ENCODE measurements at regions not wholly inside any gene's neighbourhood (a gene's known extent, or its start where the extent isn't known, plus 50 kb on each side); places are given as distances from the start of the nearest gene placed in this dataset.

DNA sequence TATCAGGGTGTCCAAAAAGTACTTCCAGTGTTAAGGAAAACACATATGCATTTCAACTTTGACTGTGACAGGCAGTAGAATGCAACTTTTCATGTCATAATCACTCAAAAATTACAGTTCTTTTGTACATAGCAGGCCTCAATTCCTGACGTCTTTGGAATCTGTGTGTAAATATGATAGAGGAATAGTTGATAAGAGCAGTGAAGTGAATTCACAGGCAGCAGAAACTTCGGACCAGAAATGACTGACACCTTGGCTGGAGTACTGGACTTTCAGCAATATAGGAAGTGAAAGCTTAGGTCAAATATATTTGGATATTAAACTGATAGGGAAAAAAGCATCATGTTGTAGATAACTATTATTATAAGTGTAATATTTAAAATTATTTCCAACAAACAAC is 1741.2 kb upstream of the PCDH20 start:
- TF ChIP-seq, protein P1, sequence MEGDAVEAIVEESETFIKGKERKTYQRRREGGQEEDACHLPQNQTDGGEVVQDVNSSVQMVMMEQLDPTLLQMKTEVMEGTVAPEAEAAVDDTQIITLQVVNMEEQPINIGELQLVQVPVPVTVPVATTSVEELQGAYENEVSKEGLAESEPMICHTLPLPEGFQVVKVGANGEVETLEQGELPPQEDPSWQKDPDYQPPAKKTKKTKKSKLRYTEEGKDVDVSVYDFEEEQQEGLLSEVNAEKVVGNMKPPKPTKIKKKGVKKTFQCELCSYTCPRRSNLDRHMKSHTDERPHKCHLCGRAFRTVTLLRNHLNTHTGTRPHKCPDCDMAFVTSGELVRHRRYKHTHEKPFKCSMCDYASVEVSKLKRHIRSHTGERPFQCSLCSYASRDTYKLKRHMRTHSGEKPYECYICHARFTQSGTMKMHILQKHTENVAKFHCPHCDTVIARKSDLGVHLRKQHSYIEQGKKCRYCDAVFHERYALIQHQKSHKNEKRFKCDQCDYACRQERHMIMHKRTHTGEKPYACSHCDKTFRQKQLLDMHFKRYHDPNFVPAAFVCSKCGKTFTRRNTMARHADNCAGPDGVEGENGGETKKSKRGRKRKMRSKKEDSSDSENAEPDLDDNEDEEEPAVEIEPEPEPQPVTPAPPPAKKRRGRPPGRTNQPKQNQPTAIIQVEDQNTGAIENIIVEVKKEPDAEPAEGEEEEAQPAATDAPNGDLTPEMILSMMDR (IDR thresholded peaks at IDR 0.05): no peak
- no peak for TF ChIP-seq POLR2A (IDR thresholded peaks at IDR 0.05)
